GM23338 (cell line): ENCODE measurements at regions not wholly inside any gene's neighbourhood (a gene's known extent, or its start where the extent isn't known, plus 50 kb on each side); places are given as distances from the start of the nearest gene placed in this dataset.
A peak's percentile ranks its signal among the peaks of the same experiment; 100 is the strongest.

Source experiments
- ATAC-seq: fragments of 200-7000 bp; cut with Tn5 transposase; 3 replicates; pipeline ENCODE4 v1.9.1; 2020
- DNase-seq: peaks from one replicate; pipeline ENCODE4 v3.0.0-alpha.2; 2015; ENCODE audit warnings: low spot score
- H2AFZ ChIP-seq: fragments of 200-600 bp; sonication (generic); 2 replicates; pipeline ENCODE4 v1.8.0; 2016; ENCODE audit warnings: antibody characterized with exemption, mild to moderate bottlenecking, moderate library complexity
- H3F3A ChIP-seq: fragments of 200-600 bp; sonication (generic); replicated peaks from 2 replicates; pipeline ENCODE4 v1.8.0; 2017; ENCODE audit warnings: antibody characterized with exemption, mixed run types, low read depth
- H3K27ac ChIP-seq: fragments of 200-600 bp; sonication (generic); 2 replicates; pipeline ENCODE4 v1.6.1; 2016; ENCODE audit warnings: low read depth
- H3K27me3 ChIP-seq: fragments of 200-600 bp; sonication (generic); 2 replicates; pipeline ENCODE4 v1.8.0; 2016; ENCODE audit warnings: mild to moderate bottlenecking, mixed run types, moderate library complexity; ENCODE audit not compliant: insufficient read depth
- H3K36me3 ChIP-seq: fragments of 200-600 bp; sonication (generic); 2 replicates; pipeline ENCODE4 v1.8.0; 2016; ENCODE audit warnings: mild to moderate bottlenecking; ENCODE audit not compliant: insufficient read depth
- H3K4me1 ChIP-seq: fragments of 200-600 bp; sonication (generic); 2 replicates; pipeline ENCODE4 v1.8.0; 2016; ENCODE audit warnings: mild to moderate bottlenecking, moderate library complexity; ENCODE audit not compliant: insufficient read depth
- H3K4me2 ChIP-seq: fragments of 200-600 bp; sonication (generic); 2 replicates; pipeline ENCODE4 v1.7.1; 2017; ENCODE audit warnings: mixed run types
- H3K4me3 ChIP-seq: fragments of 200-600 bp; sonication (generic); 2 replicates; pipeline ENCODE4 v1.6.1; 2016; ENCODE audit warnings: mixed run types
- H3K79me2 ChIP-seq: fragments of 200-600 bp; sonication (generic); replicated peaks from 2 replicates; pipeline ENCODE4 v1.8.0; 2017; ENCODE audit warnings: mild to moderate bottlenecking; ENCODE audit not compliant: insufficient read depth
- H3K9me2 ChIP-seq: fragments of 200-600 bp; sonication (generic); 2 replicates; pipeline ENCODE4 v1.8.0; 2017; ENCODE audit not compliant: insufficient read depth
- H4K20me1 ChIP-seq: fragments of 200-600 bp; sonication (generic); replicated peaks from 2 replicates; pipeline ENCODE4 v1.8.0; 2017; ENCODE audit warnings: mild to moderate bottlenecking; ENCODE audit not compliant: insufficient read depth
- H3K27ac Mint-ChIP-seq: 2 replicates; pipeline ENCODE4 v1.8.0; 2020; ENCODE audit warnings: inconsistent platforms, mild to moderate bottlenecking, moderate library complexity, mixed read lengths
- H3K27me3 Mint-ChIP-seq: 3 replicates; pipeline ENCODE4 v1.8.0; 2022; ENCODE audit warnings: low read depth, mild to moderate bottlenecking, moderate library complexity, mixed read lengths, inconsistent platforms; ENCODE audit not compliant: insufficient read depth, poor library complexity
- H3K36me3 Mint-ChIP-seq: 3 replicates; pipeline ENCODE4 v1.8.0; 2021; ENCODE audit warnings: low read depth, mild to moderate bottlenecking, inconsistent platforms, moderate library complexity, mixed read lengths
- H3K4me1 Mint-ChIP-seq: 3 replicates; pipeline ENCODE4 v1.8.0; 2020; ENCODE audit warnings: mild to moderate bottlenecking, inconsistent platforms, mixed read lengths
- H3K4me3 Mint-ChIP-seq: 3 replicates; pipeline ENCODE4 v1.8.0; 2021; ENCODE audit warnings: moderate library complexity, mild to moderate bottlenecking, inconsistent platforms, mixed read lengths
- H3K9me3 Mint-ChIP-seq: 3 replicates; pipeline ENCODE4 v1.8.0; 2020; ENCODE audit warnings: moderate library complexity, mild to moderate bottlenecking, inconsistent platforms, mixed read lengths
- CREB1 ChIP-seq: fragments of 250-450 bp; sonication (Bioruptor Pico); IDR thresholded peaks from 2 replicates; pipeline ENCODE4 v1.5.0; 2020; ENCODE audit warnings: low read depth, mild to moderate bottlenecking, moderate library complexity
- EZH2 ChIP-seq: fragments of 200-600 bp; sonication (generic); IDR thresholded peaks from one replicate; pipeline ENCODE4 v1.8.0; 2017; ENCODE audit warnings: antibody characterized with exemption, mild to moderate bottlenecking, low read depth; ENCODE audit not compliant: unreplicated experiment
- EZH2phosphoT487 ChIP-seq: fragments of 200-600 bp; sonication (generic); IDR thresholded peaks from one replicate; pipeline ENCODE4 v1.8.1; 2018; ENCODE audit warnings: antibody characterized with exemption; ENCODE audit not compliant: unreplicated experiment
- JUNB ChIP-seq: IDR thresholded peaks from one replicate; pipeline ENCODE4 v1.6.1; 2016; ENCODE audit warnings: antibody characterized with exemption; ENCODE audit not compliant: unreplicated experiment
- POLR2AphosphoS5 ChIP-seq: IDR thresholded peaks from 2 replicates; pipeline ENCODE4 v1.6.1; 2016; ENCODE audit warnings: antibody characterized with exemption, low read depth
- TF ChIP-seq, protein P1 (sequence below): fragments of 250-450 bp; sonication (Bioruptor Pico); IDR thresholded peaks from 2 replicates; pipeline ENCODE4 v1.5.0; 2020; ENCODE audit warnings: mild to moderate bottlenecking, moderate library complexity
- TF ChIP-seq, protein P2 (sequence below): IDR thresholded peaks from 2 replicates; pipeline ENCODE4 v1.6.1; 2016; ENCODE audit warnings: antibody characterized with exemption
- TF ChIP-seq, protein P3 (sequence below): IDR thresholded peaks from one replicate; pipeline ENCODE4 v1.6.1; 2018; ENCODE audit warnings: antibody characterized with exemption; ENCODE audit not compliant: unreplicated experiment
- TF ChIP-seq, protein P4 (sequence below), 2 experiments: fragments of 200-600 bp in 1 of 2; sonication (generic) in 1 of 2; conservative IDR thresholded peaks; 2 replicates each; pipeline versions ENCODE4 v1.5.1 to v1.6.1; 2016 to 2017; ENCODE audit warnings: antibody characterized with exemption in 2 of 2, low read depth in 2 of 2, mild to moderate bottlenecking in 2 of 2, moderate library complexity in 1 of 2

DNA sequence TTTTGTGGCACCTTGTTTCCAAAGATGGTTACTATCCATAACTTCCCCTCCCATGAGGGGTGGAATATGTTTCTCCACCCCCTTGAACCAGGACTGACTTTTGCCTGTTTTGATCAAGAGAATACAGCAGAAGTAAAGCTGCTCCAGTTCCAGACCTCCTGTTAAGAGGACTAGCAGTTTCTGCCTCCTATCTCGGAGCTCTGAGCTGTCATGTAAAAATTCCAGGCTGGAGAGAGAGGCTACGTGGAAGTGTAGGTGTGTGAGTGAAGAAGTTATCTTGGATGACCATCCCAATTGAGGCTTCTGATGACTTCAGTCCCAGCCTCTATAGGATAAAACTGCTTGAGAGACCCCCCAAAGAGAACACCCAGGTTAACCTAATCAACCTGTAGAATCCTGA is 511.7 kb upstream of the IMPG1 start:
- Histone ChIP-seq H3K4me3 (no peak overlapping the region), H3K4me2 (no peak overlapping the region), H3K36me3 (no peaks in the 10 kb centered on the region), H3K79me2 (peaks cover 98% of the 10 kb centered on the region), H3K9me2 (no peaks in the 10 kb centered on the region), H3F3A (no peaks in the 10 kb centered on the region), H3K27me3 (no peaks in the 10 kb centered on the region), H3K4me1 (peaks cover 11% of the 10 kb centered on the region; the same call in 1 of the 2 replicates), H3K27ac (no peak overlapping the region), H2AFZ (no peak overlapping the region), H4K20me1 (peaks cover 6% of the 10 kb centered on the region; the same call in 1 of the 2 replicates)
- Mint-ChIP-seq H3K27me3 (no peaks in the 10 kb centered on the region), H3K4me1 (peaks cover 22% of the 10 kb centered on the region), H3K27ac (peak overlapping the region; percentile 18; the same call in 1 of the 2 replicates), H3K36me3 (peaks cover 4% of the 10 kb centered on the region), H3K4me3 (no peak overlapping the region), H3K9me3 (peaks cover 2% of the 10 kb centered on the region; the same call in 1 of the 3 replicates)
- no peak for TF ChIP-seq CREB1
- TF ChIP-seq, protein P1, sequence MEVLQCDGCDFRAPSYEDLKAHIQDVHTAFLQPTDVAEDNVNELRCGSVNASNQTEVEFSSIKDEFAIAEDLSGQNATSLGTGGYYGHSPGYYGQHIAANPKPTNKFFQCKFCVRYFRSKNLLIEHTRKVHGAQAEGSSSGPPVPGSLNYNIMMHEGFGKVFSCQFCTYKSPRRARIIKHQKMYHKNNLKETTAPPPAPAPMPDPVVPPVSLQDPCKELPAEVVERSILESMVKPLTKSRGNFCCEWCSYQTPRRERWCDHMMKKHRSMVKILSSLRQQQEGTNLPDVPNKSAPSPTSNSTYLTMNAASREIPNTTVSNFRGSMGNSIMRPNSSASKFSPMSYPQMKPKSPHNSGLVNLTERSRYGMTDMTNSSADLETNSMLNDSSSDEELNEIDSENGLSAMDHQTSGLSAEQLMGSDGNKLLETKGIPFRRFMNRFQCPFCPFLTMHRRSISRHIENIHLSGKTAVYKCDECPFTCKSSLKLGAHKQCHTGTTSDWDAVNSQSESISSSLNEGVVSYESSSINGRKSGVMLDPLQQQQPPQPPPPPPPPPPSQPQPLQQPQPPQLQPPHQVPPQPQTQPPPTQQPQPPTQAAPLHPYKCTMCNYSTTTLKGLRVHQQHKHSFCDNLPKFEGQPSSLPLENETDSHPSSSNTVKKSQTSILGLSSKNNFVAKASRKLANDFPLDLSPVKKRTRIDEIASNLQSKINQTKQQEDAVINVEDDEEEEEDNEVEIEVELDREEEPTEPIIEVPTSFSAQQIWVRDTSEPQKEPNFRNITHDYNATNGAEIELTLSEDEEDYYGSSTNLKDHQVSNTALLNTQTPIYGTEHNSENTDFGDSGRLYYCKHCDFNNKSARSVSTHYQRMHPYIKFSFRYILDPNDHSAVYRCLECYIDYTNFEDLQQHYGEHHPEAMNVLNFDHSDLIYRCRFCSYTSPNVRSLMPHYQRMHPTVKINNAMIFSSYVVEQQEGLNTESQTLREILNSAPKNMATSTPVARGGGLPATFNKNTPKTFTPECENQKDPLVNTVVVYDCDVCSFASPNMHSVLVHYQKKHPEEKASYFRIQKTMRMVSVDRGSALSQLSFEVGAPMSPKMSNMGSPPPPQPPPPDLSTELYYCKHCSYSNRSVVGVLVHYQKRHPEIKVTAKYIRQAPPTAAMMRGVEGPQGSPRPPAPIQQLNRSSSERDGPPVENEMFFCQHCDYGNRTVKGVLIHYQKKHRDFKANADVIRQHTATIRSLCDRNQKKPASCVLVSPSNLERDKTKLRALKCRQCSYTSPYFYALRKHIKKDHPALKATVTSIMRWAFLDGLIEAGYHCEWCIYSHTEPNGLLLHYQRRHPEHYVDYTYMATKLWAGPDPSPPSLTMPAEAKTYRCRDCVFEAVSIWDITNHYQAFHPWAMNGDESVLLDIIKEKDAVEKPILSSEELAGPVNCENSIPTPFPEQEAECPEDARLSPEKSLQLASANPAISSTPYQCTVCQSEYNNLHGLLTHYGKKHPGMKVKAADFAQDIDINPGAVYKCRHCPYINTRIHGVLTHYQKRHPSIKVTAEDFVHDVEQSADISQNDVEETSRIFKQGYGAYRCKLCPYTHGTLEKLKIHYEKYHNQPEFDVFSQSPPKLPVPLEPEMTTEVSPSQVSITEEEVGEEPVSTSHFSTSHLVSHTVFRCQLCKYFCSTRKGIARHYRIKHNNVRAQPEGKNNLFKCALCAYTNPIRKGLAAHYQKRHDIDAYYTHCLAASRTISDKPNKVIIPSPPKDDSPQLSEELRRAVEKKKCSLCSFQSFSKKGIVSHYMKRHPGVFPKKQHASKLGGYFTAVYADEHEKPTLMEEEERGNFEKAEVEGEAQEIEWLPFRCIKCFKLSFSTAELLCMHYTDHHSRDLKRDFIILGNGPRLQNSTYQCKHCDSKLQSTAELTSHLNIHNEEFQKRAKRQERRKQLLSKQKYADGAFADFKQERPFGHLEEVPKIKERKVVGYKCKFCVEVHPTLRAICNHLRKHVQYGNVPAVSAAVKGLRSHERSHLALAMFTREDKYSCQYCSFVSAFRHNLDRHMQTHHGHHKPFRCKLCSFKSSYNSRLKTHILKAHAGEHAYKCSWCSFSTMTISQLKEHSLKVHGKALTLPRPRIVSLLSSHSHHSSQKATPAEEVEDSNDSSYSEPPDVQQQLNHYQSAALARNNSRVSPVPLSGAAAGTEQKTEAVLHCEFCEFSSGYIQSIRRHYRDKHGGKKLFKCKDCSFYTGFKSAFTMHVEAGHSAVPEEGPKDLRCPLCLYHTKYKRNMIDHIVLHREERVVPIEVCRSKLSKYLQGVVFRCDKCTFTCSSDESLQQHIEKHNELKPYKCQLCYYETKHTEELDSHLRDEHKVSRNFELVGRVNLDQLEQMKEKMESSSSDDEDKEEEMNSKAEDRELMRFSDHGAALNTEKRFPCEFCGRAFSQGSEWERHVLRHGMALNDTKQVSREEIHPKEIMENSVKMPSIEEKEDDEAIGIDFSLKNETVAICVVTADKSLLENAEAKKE, result no peak
- TF ChIP-seq, protein P2, sequence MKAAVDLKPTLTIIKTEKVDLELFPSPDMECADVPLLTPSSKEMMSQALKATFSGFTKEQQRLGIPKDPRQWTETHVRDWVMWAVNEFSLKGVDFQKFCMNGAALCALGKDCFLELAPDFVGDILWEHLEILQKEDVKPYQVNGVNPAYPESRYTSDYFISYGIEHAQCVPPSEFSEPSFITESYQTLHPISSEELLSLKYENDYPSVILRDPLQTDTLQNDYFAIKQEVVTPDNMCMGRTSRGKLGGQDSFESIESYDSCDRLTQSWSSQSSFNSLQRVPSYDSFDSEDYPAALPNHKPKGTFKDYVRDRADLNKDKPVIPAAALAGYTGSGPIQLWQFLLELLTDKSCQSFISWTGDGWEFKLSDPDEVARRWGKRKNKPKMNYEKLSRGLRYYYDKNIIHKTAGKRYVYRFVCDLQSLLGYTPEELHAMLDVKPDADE, result no peak
- TF ChIP-seq JUNB, result no peak
- TF ChIP-seq, protein P3, sequence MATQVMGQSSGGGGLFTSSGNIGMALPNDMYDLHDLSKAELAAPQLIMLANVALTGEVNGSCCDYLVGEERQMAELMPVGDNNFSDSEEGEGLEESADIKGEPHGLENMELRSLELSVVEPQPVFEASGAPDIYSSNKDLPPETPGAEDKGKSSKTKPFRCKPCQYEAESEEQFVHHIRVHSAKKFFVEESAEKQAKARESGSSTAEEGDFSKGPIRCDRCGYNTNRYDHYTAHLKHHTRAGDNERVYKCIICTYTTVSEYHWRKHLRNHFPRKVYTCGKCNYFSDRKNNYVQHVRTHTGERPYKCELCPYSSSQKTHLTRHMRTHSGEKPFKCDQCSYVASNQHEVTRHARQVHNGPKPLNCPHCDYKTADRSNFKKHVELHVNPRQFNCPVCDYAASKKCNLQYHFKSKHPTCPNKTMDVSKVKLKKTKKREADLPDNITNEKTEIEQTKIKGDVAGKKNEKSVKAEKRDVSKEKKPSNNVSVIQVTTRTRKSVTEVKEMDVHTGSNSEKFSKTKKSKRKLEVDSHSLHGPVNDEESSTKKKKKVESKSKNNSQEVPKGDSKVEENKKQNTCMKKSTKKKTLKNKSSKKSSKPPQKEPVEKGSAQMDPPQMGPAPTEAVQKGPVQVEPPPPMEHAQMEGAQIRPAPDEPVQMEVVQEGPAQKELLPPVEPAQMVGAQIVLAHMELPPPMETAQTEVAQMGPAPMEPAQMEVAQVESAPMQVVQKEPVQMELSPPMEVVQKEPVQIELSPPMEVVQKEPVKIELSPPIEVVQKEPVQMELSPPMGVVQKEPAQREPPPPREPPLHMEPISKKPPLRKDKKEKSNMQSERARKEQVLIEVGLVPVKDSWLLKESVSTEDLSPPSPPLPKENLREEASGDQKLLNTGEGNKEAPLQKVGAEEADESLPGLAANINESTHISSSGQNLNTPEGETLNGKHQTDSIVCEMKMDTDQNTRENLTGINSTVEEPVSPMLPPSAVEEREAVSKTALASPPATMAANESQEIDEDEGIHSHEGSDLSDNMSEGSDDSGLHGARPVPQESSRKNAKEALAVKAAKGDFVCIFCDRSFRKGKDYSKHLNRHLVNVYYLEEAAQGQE, result no peak
- no peak for TF ChIP-seq EZH2phosphoT487
- TF ChIP-seq, protein P4, sequence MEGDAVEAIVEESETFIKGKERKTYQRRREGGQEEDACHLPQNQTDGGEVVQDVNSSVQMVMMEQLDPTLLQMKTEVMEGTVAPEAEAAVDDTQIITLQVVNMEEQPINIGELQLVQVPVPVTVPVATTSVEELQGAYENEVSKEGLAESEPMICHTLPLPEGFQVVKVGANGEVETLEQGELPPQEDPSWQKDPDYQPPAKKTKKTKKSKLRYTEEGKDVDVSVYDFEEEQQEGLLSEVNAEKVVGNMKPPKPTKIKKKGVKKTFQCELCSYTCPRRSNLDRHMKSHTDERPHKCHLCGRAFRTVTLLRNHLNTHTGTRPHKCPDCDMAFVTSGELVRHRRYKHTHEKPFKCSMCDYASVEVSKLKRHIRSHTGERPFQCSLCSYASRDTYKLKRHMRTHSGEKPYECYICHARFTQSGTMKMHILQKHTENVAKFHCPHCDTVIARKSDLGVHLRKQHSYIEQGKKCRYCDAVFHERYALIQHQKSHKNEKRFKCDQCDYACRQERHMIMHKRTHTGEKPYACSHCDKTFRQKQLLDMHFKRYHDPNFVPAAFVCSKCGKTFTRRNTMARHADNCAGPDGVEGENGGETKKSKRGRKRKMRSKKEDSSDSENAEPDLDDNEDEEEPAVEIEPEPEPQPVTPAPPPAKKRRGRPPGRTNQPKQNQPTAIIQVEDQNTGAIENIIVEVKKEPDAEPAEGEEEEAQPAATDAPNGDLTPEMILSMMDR (conservative IDR thresholded peaks at IDR 0.05; ENCODE audit: low read depth in 2 of 2), result no peak
- TF ChIP-seq EZH2, result no peak
- TF ChIP-seq POLR2AphosphoS5, result no peak
- no peak for DNase-seq
- no peak for ATAC-seq
